IMR-90 (cell line): ENCODE measurements at regions not wholly inside any gene's neighbourhood (a gene's known extent, or its start where the extent isn't known, plus 50 kb on each side); places are given as distances from the start of the nearest gene placed in this dataset.

Experiments
- ATAC-seq: fragments of 200-7000 bp; cut with Tn5 transposase; 2 replicates; pipeline ENCODE4 v1.9.1; 2020; ENCODE audit warnings: low read depth, mild to moderate bottlenecking, moderate library complexity
- BruUV-seq: library from RNA; stranded (reverse); fragments of 400-500 nt; replicated peaks from 2 replicates; lab custom pipeline; 2021; lab: Mats Ljungman, UMichigan
- CTCF ChIA-PET: fragments of 300-600 bp; formaldehyde crosslinking; extraction: SDS; loops from one replicate; lab custom pipeline; 2021; ENCODE audit warnings: antibody characterized with exemption; lab: Yijun Ruan, JAX
- POLR2A ChIA-PET: fragments of 300-600 bp; sonication (Branson Sonifier 250); formaldehyde crosslinking; loops from one replicate; lab custom pipeline; 2022; ENCODE audit warnings: antibody characterized with exemption; ENCODE audit not compliant: unreplicated experiment; lab: Charles Lee
- DNase-seq: peaks from one replicate; pipeline ENCODE4 v3.0.0; 2013
- H2AFZ ChIP-seq: replicated peaks from 2 replicates; pipeline ENCODE3; 2013; ENCODE audit warnings: low read length, mild to moderate bottlenecking; ENCODE audit not compliant: poor library complexity
- H2AK5ac ChIP-seq: 2 replicates; pipeline ENCODE4 v1.6.1; 2013; ENCODE audit warnings: low read depth, low read length, inconsistent platforms
- H2AK9ac ChIP-seq: replicated peaks from 2 replicates; pipeline ENCODE3; 2013; ENCODE audit warnings: mild to moderate bottlenecking, low read depth, low read length, moderate library complexity; ENCODE audit not compliant: poor library complexity
- H2BK120ac ChIP-seq: 2 replicates; pipeline ENCODE4 v1.6.1; 2013; ENCODE audit warnings: low read depth, low read length, inconsistent platforms
- H2BK15ac ChIP-seq: 3 replicates; pipeline ENCODE4 v1.6.1; 2013; ENCODE audit warnings: low read depth, low read length, inconsistent platforms
- H2BK20ac ChIP-seq: 2 replicates; pipeline ENCODE4 v1.6.1; 2013; ENCODE audit warnings: low read depth, mild to moderate bottlenecking, inconsistent platforms, low read length, moderate library complexity
- H2BK5ac ChIP-seq: 2 replicates; pipeline ENCODE4 v1.6.1; 2013; ENCODE audit warnings: mild to moderate bottlenecking, low read depth, low read length, inconsistent platforms; ENCODE audit not compliant: poor library complexity, severe bottlenecking
- H3K14ac ChIP-seq: replicated peaks from 2 replicates; pipeline ENCODE4 v1.6.1; 2013; ENCODE audit warnings: low read depth, low read length, inconsistent platforms
- H3K18ac ChIP-seq: 2 replicates; pipeline ENCODE4 v1.6.1; 2013; ENCODE audit warnings: low read depth, low read length, control low read depth
- H3K23ac ChIP-seq: 2 replicates; pipeline ENCODE4 v1.6.1; 2013; ENCODE audit warnings: low read depth, low read length, inconsistent platforms
- H3K27ac ChIP-seq: 2 replicates; pipeline ENCODE4 v1.5.1; 2013; ENCODE audit warnings: mild to moderate bottlenecking, control low read depth, low read length; ENCODE audit not compliant: insufficient read depth
- H3K27me3 ChIP-seq: 2 replicates; pipeline ENCODE4 v1.6.1; 2013; ENCODE audit warnings: low read length; ENCODE audit not compliant: control insufficient read depth, insufficient read depth
- H3K36me3 ChIP-seq: 2 replicates; pipeline ENCODE4 v1.6.1; 2013; ENCODE audit warnings: low read length, mixed read lengths; ENCODE audit not compliant: control insufficient read depth, insufficient read depth
- H3K4ac ChIP-seq: 2 replicates; pipeline ENCODE4 v1.6.1; 2013; ENCODE audit warnings: low read depth, low read length, inconsistent platforms
- H3K4me1 ChIP-seq: 2 replicates; pipeline ENCODE4 v1.6.1; 2013; ENCODE audit warnings: low read length, mixed read lengths; ENCODE audit not compliant: control insufficient read depth, insufficient read depth
- H3K4me2 ChIP-seq: 2 replicates; pipeline ENCODE4 v1.6.1; 2013; ENCODE audit warnings: low read depth, mild to moderate bottlenecking, control low read depth, low read length, moderate library complexity
- H3K4me3 ChIP-seq: 2 replicates; pipeline ENCODE4 v1.5.1; 2013; ENCODE audit warnings: low read depth, mild to moderate bottlenecking, control low read depth, low read length, moderate library complexity; ENCODE audit not compliant: insufficient read depth
- H3K56ac ChIP-seq: 2 replicates; pipeline ENCODE4 v1.6.1; 2013; ENCODE audit warnings: low read length, inconsistent platforms; ENCODE audit not compliant: insufficient read depth; ENCODE audit errors: extremely low read depth
- H3K79me1 ChIP-seq, 2 experiments: 2 replicates each; pipeline ENCODE4 v1.6.1; 2013; ENCODE audit warnings: low read length in 2 of 2, inconsistent platforms in 1 of 2, low read depth in 1 of 2
- H3K9ac ChIP-seq: 2 replicates; pipeline ENCODE4 v1.6.1; 2013; ENCODE audit warnings: low read depth, low read length, control low read depth
- H3K9me1 ChIP-seq: 2 replicates; pipeline ENCODE4 v1.6.1; 2013; ENCODE audit warnings: low read length, inconsistent platforms; ENCODE audit not compliant: insufficient read depth
- H3K9me3 ChIP-seq: 2 replicates; pipeline ENCODE4 v1.6.1; 2013; ENCODE audit warnings: low read length; ENCODE audit not compliant: control insufficient read depth, insufficient read depth
- H4K20me1 ChIP-seq: 2 replicates; pipeline ENCODE4 v1.6.1; 2013; ENCODE audit warnings: low read length, inconsistent platforms; ENCODE audit not compliant: insufficient read depth
- H4K5ac ChIP-seq: 2 replicates; pipeline ENCODE4 v1.6.1; 2013; ENCODE audit warnings: mild to moderate bottlenecking, low read depth, low read length, control low read depth
- H4K8ac ChIP-seq, 2 experiments: 2 replicates each; pipeline ENCODE4 v1.6.1; 2013; ENCODE audit warnings: low read depth in 2 of 2, low read length in 2 of 2, control low read depth in 1 of 2, inconsistent platforms in 1 of 2
- H4K91ac ChIP-seq: 2 replicates; pipeline ENCODE4 v1.6.1; 2013; ENCODE audit warnings: low read depth, low read length, inconsistent platforms; ENCODE audit not compliant: insufficient read depth
- BHLHE40 ChIP-seq: fragments of 150-350 bp; IDR thresholded peaks from 2 replicates; pipeline ENCODE4 v1.6.1; 2016; ENCODE audit warnings: mild to moderate bottlenecking, low read depth, low read length
- CEBPB ChIP-seq: IDR thresholded peaks from 2 replicates; pipeline ENCODE4 v1.6.1; 2012; ENCODE audit warnings: low read depth, low read length, improper control_type of control experiment
- CHD1 ChIP-seq: IDR thresholded peaks from 2 replicates; pipeline ENCODE4 v1.6.1; 2012; ENCODE audit warnings: low read depth, low read length, improper control_type of control experiment
- FOS ChIP-seq: fragments of 150-350 bp; IDR thresholded peaks from 2 replicates; pipeline ENCODE4 v1.6.1; 2016; ENCODE audit warnings: low read depth, low read length
- MAFK ChIP-seq: IDR thresholded peaks from 2 replicates; pipeline ENCODE4 v1.6.1; 2012; ENCODE audit warnings: low read depth, low read length, improper control_type of control experiment
- MAZ ChIP-seq: IDR thresholded peaks from 2 replicates; pipeline ENCODE4 v1.6.1; 2012; ENCODE audit warnings: low read depth, mild to moderate bottlenecking, low read length, improper control_type of control experiment, moderate library complexity, borderline replicate concordance
- MXI1 ChIP-seq: IDR thresholded peaks from 2 replicates; pipeline ENCODE4 v1.6.1; 2012; ENCODE audit warnings: low read depth, mild to moderate bottlenecking, low read length, moderate library complexity, borderline replicate concordance
- POLR2A ChIP-seq: IDR thresholded peaks from 2 replicates; pipeline ENCODE4 v1.6.1; 2012; ENCODE audit warnings: mild to moderate bottlenecking, low read depth, low read length
- RAD21 ChIP-seq: IDR thresholded peaks from 2 replicates; pipeline ENCODE4 v1.6.1; 2012; ENCODE audit warnings: low read length, improper control_type of control experiment
- RCOR1 ChIP-seq: IDR thresholded peaks from 2 replicates; pipeline ENCODE4 v1.6.1; 2012; ENCODE audit warnings: mild to moderate bottlenecking, low read length, improper control_type of control experiment; ENCODE audit not compliant: insufficient replicate concordance
- RFX5 ChIP-seq: IDR thresholded peaks from 2 replicates; pipeline ENCODE4 v1.8.0; 2012; ENCODE audit warnings: low read depth, mild to moderate bottlenecking, low read length, moderate library complexity
- SMC3 ChIP-seq: fragments of 150-350 bp; IDR thresholded peaks from 2 replicates; pipeline ENCODE4 v1.6.1; 2016; ENCODE audit warnings: low read depth, mild to moderate bottlenecking, antibody characterized with exemption, low read length, moderate library complexity
- WGBS, 2 experiments: methylation state at CpG; one replicate each; pipeline versions ENCODE4 v1.1.5 to v1.1.7; 2013; ENCODE audit warnings: missing lambda C conversion rate in 2 of 2; ENCODE audit not compliant: insufficient read length in 1 of 2; ENCODE audit errors: extremely low coverage in 2 of 2; 5-methylcytosine and 5-hydroxymethylcytosine counted together
- dilution Hi-C: fragments of 300-500 bp; cut with HindIII; formaldehyde crosslinking; loops from one replicate; pipeline ENCODE4 v1.14.3; 2018; ENCODE audit warnings: low sequenced_read_pairs; ENCODE audit not compliant: unreplicated experiment
- in situ Hi-C: fragments of 300-500 bp; cut with MboI; formaldehyde crosslinking; loops from 3 replicates; pipeline ENCODE4 v1.14.3; 2019; ENCODE audit warnings: low sequenced_read_pairs, inconsistent platforms, mixed read lengths
- intact Hi-C: fragments of 100-400 bp; cut with micrococcal nuclease; formaldehyde crosslinking; loops from 2 replicates; pipeline ENCODE4 v1.10.0; 2022
- TF ChIP-seq, protein P1 (sequence below): fragments of 150-350 bp; IDR thresholded peaks from 2 replicates; pipeline ENCODE4 v1.6.1; 2016; ENCODE audit warnings: low read depth, mild to moderate bottlenecking, low read length, moderate library complexity, borderline replicate concordance

DNA sequence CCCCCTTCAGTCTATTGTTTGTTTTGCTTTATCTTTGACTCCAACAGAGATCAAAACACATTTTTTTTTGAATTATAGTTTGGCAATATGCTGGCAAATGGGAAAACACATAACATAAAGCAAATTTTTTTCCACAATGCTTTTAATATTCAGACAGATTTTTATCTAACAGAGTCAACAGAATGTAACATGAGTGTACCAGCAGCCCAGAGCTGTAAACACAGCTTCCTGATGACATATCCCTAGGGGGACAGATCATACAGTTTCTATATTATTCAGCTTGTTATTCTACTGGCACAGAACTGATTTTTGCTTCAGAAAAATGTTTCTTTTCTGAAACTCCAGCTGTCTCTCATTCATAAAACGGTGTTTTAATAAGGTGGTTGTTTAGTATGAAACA lies 168.8 kb downstream of the OLFM4 start:
- no peak overlapping the region for H2BK120ac ChIP-seq
- H3K4me1 ChIP-seq = no peaks in the 10 kb centered on the region
- no peak overlapping the region for H2BK5ac ChIP-seq
- no peak overlapping the region for H3K4me3 ChIP-seq
- ChIA-PET CTCF (interaction anchor here (0.9 kb wide), 1 partner anchor 10 kb away, joined by 3 read pairs; no protein-coding TSS in a partner anchor), POLR2A (no interaction called here)
- H2BK15ac ChIP-seq = no peak overlapping the region
- no peaks in the 10 kb centered on the region for H3K27me3 ChIP-seq
- in situ Hi-C loops (no loop called here), dilution Hi-C loops (no loop called here), intact Hi-C loops (no loop called here)
- TF ChIP-seq BHLHE40 (no peak), FOS (no peak), SMC3 (no peak), RFX5 (no peak), RCOR1 (no peak), MAZ (no peak), POLR2A (no peak), MAFK (no peak), CEBPB (no peak), MXI1 (no peak), CHD1 (no peak), RAD21 (no peak)
- TF ChIP-seq, protein P1, sequence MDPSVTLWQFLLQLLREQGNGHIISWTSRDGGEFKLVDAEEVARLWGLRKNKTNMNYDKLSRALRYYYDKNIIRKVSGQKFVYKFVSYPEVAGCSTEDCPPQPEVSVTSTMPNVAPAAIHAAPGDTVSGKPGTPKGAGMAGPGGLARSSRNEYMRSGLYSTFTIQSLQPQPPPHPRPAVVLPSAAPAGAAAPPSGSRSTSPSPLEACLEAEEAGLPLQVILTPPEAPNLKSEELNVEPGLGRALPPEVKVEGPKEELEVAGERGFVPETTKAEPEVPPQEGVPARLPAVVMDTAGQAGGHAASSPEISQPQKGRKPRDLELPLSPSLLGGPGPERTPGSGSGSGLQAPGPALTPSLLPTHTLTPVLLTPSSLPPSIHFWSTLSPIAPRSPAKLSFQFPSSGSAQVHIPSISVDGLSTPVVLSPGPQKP = no peak
- no peak overlapping the region for H3K9ac ChIP-seq
- H3K23ac ChIP-seq = no peak overlapping the region
- H4K20me1 ChIP-seq = no peaks in the 10 kb centered on the region
- no peak overlapping the region for H3K4ac ChIP-seq
- H4K91ac ChIP-seq = no peak overlapping the region
- H2AK9ac ChIP-seq = no peak overlapping the region
- ATAC-seq (no peak), DNase-seq (no peak)
- no peak overlapping the region for H2AK5ac ChIP-seq
- H4K8ac ChIP-seq = no peak overlapping the region
- H2AFZ ChIP-seq = no peak overlapping the region
- no peak overlapping the region for H3K27ac ChIP-seq
- no peak overlapping the region for H2BK20ac ChIP-seq
- H3K9me3 ChIP-seq = peaks cover 11% of the 10 kb centered on the region
- BruUV-seq = no TSS peak
- H3K56ac ChIP-seq = no peak overlapping the region
- no peak overlapping the region for H3K14ac ChIP-seq
- H3K36me3 ChIP-seq = no peaks in the 10 kb centered on the region
- H4K5ac ChIP-seq = no peak overlapping the region
- H3K18ac ChIP-seq = no peak overlapping the region
- no peak overlapping the region for H3K4me2 ChIP-seq
- no peaks in the 10 kb centered on the region for H3K79me1 ChIP-seq
- WGBS, 2 experiments = no CpG with 5 or more reads among the region's 1 CpG
- H3K9me1 ChIP-seq = no peaks in the 10 kb centered on the region
